Nephron (organoid): ENCODE measurements at regions not wholly inside any gene's neighbourhood (a gene's known extent, or its start where the extent isn't known, plus 50 kb on each side); places are given as distances from the start of the nearest gene placed in this dataset.

Experiments
- H3K27ac Mint-ChIP-seq, 3 experiments: 2 replicates each; pipeline ENCODE4 v1.8.0; 2020; ENCODE audit warnings: mixed read lengths in 3 of 3, mild to moderate bottlenecking in 2 of 3, moderate library complexity in 1 of 3
- H3K27me3 Mint-ChIP-seq: 2 replicates; pipeline ENCODE4 v1.8.0; 2021; ENCODE audit warnings: low read depth, mild to moderate bottlenecking, moderate library complexity, mixed read lengths
- H3K36me3 Mint-ChIP-seq: 2 replicates; pipeline ENCODE4 v1.8.0; 2020; ENCODE audit warnings: low read depth, mixed read lengths
- H3K4me1 Mint-ChIP-seq: 2 replicates; pipeline ENCODE4 v1.8.0; 2020; ENCODE audit warnings: mixed read lengths
- H3K4me3 Mint-ChIP-seq, 3 experiments: 2 replicates each; pipeline ENCODE4 v1.8.0; 2020; ENCODE audit warnings: mild to moderate bottlenecking in 3 of 3, mixed read lengths in 3 of 3, moderate library complexity in 2 of 3
- H3K9me3 Mint-ChIP-seq: 2 replicates; pipeline ENCODE4 v1.8.0; 2020; ENCODE audit warnings: mixed read lengths
- TF ChIP-seq, protein P1 (sequence below), 3 experiments: fragments of 200-600 bp; sonication (generic); IDR thresholded peaks; one replicate each; pipeline ENCODE4 v1.5.0; 2021; ENCODE audit warnings: antibody characterized with exemption in 3 of 3; ENCODE audit not compliant: unreplicated experiment in 3 of 3

DNA sequence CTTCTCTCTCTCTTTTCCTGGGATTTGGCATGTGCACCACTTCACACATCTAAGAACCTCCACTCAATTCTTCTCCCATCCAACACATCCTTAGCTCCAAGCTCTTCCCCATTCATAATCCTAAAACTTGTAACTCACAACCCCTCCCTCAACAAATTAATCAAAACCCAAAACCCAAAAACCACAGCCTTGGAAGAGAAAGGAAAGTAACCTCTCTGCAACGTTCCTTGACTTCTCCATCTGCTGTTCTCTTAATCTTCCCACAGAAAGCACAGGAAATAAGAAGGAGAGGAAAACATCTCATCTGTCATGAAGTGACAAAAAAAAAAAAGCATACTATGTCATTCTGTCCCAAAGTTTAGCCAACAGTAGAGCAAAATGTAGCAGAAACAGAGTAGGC is 66.2 kb downstream of the DRD1 start:
- Mint-ChIP-seq H3K4me3 (no peak overlapping the region), H3K27ac (no peak overlapping the region), H3K36me3 (peaks cover 11% of the 10 kb centered on the region), H3K4me1 (no peaks in the 10 kb centered on the region), H3K9me3 (peaks cover 18% of the 10 kb centered on the region), H3K27me3 (peaks cover 46% of the 10 kb centered on the region)
- TF ChIP-seq, protein P1, sequence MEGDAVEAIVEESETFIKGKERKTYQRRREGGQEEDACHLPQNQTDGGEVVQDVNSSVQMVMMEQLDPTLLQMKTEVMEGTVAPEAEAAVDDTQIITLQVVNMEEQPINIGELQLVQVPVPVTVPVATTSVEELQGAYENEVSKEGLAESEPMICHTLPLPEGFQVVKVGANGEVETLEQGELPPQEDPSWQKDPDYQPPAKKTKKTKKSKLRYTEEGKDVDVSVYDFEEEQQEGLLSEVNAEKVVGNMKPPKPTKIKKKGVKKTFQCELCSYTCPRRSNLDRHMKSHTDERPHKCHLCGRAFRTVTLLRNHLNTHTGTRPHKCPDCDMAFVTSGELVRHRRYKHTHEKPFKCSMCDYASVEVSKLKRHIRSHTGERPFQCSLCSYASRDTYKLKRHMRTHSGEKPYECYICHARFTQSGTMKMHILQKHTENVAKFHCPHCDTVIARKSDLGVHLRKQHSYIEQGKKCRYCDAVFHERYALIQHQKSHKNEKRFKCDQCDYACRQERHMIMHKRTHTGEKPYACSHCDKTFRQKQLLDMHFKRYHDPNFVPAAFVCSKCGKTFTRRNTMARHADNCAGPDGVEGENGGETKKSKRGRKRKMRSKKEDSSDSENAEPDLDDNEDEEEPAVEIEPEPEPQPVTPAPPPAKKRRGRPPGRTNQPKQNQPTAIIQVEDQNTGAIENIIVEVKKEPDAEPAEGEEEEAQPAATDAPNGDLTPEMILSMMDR (IDR thresholded peaks at IDR 0.05; ENCODE audit: unreplicated experiment in 3 of 3) = no peak

DNA sequence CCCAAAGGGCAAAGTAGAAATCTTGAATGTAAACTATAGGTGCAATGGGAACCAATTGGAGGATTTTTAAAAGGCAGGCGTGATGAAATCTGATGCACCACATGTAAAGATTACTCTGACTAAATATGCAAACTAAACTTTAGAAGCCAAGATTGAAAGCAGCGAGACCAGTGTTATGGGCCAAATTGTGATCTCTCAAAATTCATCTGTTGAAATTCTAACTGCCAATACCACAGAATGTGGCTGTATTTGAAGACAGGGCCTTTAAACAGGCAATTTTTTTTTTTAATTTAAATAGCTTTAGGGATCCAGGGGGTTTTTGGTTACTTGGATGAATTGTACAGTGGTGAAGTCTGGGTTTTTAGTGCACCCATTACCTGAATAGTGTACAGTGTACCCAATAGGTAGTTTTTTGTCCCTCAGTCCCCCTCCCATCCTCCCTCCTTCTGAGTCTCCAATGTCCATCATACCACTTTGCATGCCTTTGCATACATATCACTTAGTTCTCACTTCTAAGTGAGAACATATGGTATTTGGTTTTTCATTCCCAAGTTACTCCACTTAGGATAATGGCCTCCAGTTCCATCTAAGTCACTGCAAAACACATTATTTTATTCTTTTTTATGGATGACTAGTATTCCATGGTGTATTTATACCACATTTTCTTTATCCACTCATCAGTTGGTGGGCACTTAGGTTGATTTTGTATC is 69.7 kb downstream of the DRD1 start:
- peaks cover 12% of the 10 kb centered on the region for H3K9me3 Mint-ChIP-seq

DNA sequence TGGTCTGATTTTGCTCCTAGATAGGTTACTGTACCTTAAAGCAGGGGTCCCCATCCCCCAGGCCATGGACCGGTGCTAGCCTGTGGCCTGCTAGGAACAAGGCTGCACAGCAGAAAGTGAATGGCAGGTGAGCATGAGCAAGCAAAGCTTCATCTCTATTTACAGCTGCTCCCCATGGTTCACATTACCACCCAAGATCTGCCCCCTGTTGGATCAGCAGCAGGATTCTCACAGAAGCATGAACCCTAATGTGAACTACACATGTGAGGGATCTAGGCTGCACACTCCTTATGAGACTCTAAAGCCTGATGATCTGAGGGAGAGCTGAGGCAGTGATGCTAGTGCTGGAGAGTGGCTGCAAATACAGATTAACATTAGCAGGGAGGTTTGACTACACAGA is 78.1 kb downstream of the DRD1 start:
- no peak overlapping the region for H3K4me3 Mint-ChIP-seq
- H3K4me1 Mint-ChIP-seq = no peaks in the 10 kb centered on the region
- H3K27ac Mint-ChIP-seq = no peak overlapping the region
- no peaks in the 10 kb centered on the region for H3K36me3 Mint-ChIP-seq
- H3K9me3 Mint-ChIP-seq = no peaks in the 10 kb centered on the region
- H3K27me3 Mint-ChIP-seq = peaks cover 34% of the 10 kb centered on the region
- TF ChIP-seq, protein P1 (IDR thresholded peaks at IDR 0.05; ENCODE audit: unreplicated experiment in 3 of 3) = no peak

More for the DNA sequence above, 69.7 kb downstream of the DRD1 start:
- Mint-ChIP-seq H3K36me3 (peaks cover 11% of the 10 kb centered on the region), H3K27ac (no peak overlapping the region), H3K4me1 (no peaks in the 10 kb centered on the region), H3K4me3 (no peak overlapping the region), H3K27me3 (peaks cover 33% of the 10 kb centered on the region)
- TF ChIP-seq, protein P1 (IDR thresholded peaks at IDR 0.05; ENCODE audit: unreplicated experiment in 3 of 3) = no peak

DNA sequence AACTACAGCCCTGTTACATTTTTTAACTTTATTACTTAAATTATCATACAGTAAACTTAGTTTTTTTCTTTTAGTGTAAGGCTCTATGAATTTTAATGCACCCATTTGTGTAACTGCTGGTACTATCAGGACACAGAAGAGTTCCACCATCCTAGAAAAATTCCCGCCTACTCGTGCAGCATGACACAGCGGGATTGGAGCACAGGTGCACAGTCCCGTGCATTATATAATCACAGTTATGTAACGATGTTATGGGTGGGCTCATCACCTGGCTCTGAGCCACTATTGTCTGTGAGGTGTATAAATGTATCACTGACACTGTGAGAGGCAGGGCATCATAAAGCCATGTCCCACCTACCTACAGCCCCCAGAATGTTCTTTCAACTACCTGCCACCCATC is 80.7 kb downstream of the DRD1 start:
- Mint-ChIP-seq H3K36me3 (no peaks in the 10 kb centered on the region), H3K27ac (no peak overlapping the region), H3K27me3 (peaks cover 36% of the 10 kb centered on the region), H3K4me1 (no peaks in the 10 kb centered on the region), H3K9me3 (no peaks in the 10 kb centered on the region), H3K4me3 (no peak overlapping the region)
- TF ChIP-seq, protein P1 (IDR thresholded peaks at IDR 0.05; ENCODE audit: unreplicated experiment in 3 of 3) = no peak

DNA sequence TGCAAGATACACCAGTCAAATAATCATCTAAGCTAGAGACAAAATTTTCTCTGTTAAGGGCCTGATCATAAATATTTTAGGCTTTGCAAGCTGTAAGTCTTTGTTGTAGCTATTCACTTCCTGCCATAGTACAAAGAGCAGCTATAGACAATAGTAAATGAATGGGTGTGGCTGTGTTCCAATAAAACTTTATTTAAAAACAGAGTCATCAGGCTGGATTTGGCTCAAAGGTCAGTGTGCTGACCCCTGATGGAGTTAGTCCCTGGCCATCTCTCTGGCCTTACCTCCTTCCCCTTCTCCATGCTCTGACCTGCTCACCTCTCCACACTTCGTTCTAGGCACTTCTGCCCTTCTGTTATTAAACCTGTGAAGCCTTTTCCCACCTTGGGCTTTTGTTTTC is 86.0 kb downstream of the DRD1 start:
- no peaks in the 10 kb centered on the region for H3K9me3 Mint-ChIP-seq
- peaks cover 27% of the 10 kb centered on the region for H3K27me3 Mint-ChIP-seq
- H3K4me3 Mint-ChIP-seq = no peak overlapping the region
- no peak overlapping the region for H3K27ac Mint-ChIP-seq
- no peaks in the 10 kb centered on the region for H3K36me3 Mint-ChIP-seq
- H3K4me1 Mint-ChIP-seq = no peaks in the 10 kb centered on the region
- TF ChIP-seq, protein P1 (IDR thresholded peaks at IDR 0.05; ENCODE audit: unreplicated experiment in 3 of 3) = no peak

DNA sequence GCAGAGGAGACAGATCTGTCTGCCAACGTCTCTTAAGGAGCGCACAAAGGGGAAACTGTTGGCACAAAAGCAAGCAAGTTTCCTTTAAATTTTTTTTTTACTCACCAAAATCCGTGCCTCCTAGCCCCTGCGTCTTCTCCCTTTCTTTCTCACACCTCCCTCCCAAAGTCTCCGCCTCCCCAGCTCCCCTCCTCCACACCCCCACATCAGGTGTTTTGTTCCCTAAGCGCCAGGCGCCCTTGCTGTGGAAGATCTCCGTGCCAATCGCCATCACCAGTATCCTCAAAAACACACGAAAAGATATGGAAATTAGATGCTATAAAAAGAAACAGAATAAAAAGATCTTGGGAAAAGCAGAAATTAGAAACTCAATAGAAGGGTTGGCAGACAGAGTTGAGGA is 87.6 kb downstream of the DRD1 start:
- Mint-ChIP-seq H3K36me3 (no peaks in the 10 kb centered on the region), H3K27ac (no peak overlapping the region), H3K27me3 (peaks cover 16% of the 10 kb centered on the region)

More for the DNA sequence above, 87.6 kb downstream of the DRD1 start:
- TF ChIP-seq, protein P1 (IDR thresholded peaks at IDR 0.05; ENCODE audit: unreplicated experiment in 3 of 3) = no peak
- no peak overlapping the region for H3K4me3 Mint-ChIP-seq
- H3K9me3 Mint-ChIP-seq = no peaks in the 10 kb centered on the region
- no peaks in the 10 kb centered on the region for H3K4me1 Mint-ChIP-seq
